ENCODE measurements at regions not wholly inside any gene's neighbourhood (a gene's known extent, or its start where the extent isn't known, plus 50 kb on each side); places are given as distances from the start of the nearest gene placed in this dataset.
A peak's percentile ranks its signal among the peaks of the same experiment; 100 is the strongest.

DNA sequence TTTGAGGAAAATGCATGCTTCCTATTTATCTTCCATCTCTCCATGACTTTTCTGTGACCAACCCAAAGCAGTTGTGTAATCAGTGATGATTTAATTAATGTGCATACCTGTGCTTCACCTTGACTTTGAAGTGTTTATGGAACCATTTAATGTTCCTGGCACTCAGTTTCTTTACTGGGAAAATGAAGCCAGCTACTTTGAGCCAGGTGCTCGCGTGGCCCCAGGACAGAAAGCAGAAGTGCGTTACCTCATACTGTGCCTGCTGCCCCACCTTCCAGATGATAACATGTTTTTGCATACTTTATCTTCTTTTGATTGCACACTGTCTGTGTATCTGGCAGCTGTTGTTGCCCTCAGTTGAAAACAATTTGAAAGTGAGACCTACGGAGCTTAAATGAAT is 61.3 kb downstream of the PMAIP1 start:
- no peak overlapping the region for H3K4me3 ChIP-seq (ENCODE audit: low read depth, low read length)
- no peak for DNase-seq (ENCODE audit: low read depth)
- TF ChIP-seq, protein P1, sequence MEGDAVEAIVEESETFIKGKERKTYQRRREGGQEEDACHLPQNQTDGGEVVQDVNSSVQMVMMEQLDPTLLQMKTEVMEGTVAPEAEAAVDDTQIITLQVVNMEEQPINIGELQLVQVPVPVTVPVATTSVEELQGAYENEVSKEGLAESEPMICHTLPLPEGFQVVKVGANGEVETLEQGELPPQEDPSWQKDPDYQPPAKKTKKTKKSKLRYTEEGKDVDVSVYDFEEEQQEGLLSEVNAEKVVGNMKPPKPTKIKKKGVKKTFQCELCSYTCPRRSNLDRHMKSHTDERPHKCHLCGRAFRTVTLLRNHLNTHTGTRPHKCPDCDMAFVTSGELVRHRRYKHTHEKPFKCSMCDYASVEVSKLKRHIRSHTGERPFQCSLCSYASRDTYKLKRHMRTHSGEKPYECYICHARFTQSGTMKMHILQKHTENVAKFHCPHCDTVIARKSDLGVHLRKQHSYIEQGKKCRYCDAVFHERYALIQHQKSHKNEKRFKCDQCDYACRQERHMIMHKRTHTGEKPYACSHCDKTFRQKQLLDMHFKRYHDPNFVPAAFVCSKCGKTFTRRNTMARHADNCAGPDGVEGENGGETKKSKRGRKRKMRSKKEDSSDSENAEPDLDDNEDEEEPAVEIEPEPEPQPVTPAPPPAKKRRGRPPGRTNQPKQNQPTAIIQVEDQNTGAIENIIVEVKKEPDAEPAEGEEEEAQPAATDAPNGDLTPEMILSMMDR (IDR thresholded peaks at IDR 0.05; ENCODE audit: insufficient read depth, low read length): no peak

DNA sequence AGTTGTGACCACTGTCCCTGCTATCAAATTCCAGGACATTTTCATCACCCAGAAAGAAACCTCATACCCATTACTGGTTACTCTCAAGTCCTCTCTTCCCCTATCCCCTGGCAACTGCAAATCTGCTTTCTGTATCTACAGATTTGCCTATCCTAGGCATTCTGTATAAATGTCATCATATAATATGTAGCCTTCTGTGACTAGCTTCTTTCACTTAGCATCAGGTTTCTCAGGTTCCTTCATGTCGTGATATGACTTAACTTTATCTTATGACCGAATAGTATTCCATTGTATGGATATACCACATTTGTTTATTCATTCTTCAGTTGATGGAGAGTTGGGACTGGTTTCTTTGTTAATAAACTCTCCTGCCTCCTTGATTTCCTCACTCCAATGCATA is 60.5 kb downstream of the PMAIP1 start:
- DNase-seq (ENCODE audit: low read depth): no peak

DNA sequence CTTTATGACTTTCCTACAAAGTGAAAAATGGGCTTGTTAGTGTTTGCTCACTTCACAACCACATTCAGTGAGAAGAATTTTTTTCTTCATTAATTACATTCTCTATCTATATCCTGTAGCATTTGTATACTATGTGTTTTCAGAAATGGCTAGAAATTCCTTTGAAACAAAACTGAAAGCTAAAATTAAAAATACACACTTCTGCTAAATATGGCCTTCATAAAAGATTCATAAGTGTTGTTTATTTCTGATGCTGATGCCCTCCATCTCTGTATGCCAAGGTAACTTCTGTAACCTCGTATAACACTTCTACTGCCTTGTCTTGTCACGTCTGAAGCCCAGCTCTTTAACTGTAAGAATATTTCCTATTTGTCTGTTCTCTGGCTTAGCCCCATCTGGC is 59.8 kb downstream of the PMAIP1 start:
- DNase-seq (ENCODE audit: low read depth): no peak
- TF ChIP-seq, protein P1 (IDR thresholded peaks at IDR 0.05; ENCODE audit: insufficient read depth, low read length): no peak

More for the DNA sequence above, 60.5 kb downstream of the PMAIP1 start:
- TF ChIP-seq, protein P1 (IDR thresholded peaks at IDR 0.05; ENCODE audit: insufficient read depth, low read length): no peak
- no peak overlapping the region for H3K4me3 ChIP-seq (ENCODE audit: low read depth, low read length)

DNA sequence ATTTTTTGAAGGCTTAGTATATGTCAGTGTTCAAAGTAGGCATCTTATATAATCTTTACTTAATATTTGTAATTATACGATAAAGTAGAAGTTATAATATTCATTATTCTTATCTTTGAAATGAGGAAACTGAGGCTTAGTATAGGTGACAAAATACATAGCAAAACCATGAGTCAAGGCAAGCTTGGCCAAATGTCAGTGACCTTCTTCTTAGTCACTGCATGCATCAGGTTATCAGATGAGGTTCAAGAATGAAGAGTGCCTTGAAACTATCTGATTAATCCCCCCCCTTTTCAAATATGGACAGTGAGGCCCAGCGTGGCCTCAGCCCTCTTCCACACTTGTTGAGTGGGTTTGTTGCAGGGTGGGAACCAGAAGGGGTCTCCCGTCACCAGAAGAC is 59.3 kb downstream of the PMAIP1 start:
- TF ChIP-seq, protein P1 (IDR thresholded peaks at IDR 0.05; ENCODE audit: insufficient read depth, low read length): no peak
- no peak overlapping the region for H3K4me3 ChIP-seq (ENCODE audit: low read depth, low read length)
- no peak for DNase-seq (ENCODE audit: low read depth)

More for the DNA sequence above, 59.8 kb downstream of the PMAIP1 start:
- H3K4me3 ChIP-seq (ENCODE audit: low read depth, low read length): no peak overlapping the region

DNA sequence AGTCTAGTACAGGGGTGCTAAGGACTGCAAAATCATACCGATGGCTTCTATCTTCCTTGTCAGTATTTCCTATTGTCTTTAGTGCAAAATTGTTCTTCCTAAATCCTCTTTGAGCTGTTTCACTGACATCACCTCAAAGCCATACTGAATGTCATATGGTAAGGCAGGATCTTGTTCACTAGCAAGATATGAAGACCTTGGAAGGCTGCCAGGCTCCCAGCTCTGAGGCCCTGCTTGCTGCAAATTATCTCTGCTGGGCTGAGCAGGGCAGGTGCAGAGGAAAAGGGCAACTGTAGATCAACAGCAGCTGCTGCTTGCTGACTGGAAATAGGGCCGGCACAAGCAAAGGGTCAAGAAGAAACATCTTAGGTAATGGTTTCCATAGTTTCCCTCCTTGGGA is 58.2 kb downstream of the PMAIP1 start:
- TF ChIP-seq, protein P1 (IDR thresholded peaks at IDR 0.05; ENCODE audit: insufficient read depth, low read length): no peak
- DNase-seq (ENCODE audit: low read depth): peak; percentile 52
- H3K4me3 ChIP-seq (ENCODE audit: low read depth, low read length): no peak overlapping the region

DNA sequence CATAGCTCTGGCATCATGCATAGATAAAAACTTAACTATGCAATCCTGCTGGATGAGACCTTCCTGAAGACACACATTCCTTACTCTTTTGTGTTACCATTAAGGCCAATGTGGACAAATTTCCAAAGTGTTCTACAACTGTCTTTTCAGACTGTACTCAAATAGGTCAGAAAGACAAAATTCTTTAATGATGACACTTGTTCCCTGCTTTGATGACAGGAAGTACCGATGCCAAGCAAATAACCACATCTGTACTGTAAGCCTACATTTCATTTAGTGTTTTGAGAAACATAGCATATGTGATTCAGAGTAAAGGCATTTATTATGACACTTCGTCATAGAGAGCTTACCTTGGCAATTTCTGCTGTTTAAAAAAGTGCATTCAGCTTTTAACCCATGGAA is 55.0 kb downstream of the PMAIP1 start:
- no peak overlapping the region for H3K4me3 ChIP-seq (ENCODE audit: low read depth, low read length)
- peak; percentile 51 for DNase-seq (ENCODE audit: low read depth)
- TF ChIP-seq, protein P1 (IDR thresholded peaks at IDR 0.05; ENCODE audit: insufficient read depth, low read length): no peak

DNA sequence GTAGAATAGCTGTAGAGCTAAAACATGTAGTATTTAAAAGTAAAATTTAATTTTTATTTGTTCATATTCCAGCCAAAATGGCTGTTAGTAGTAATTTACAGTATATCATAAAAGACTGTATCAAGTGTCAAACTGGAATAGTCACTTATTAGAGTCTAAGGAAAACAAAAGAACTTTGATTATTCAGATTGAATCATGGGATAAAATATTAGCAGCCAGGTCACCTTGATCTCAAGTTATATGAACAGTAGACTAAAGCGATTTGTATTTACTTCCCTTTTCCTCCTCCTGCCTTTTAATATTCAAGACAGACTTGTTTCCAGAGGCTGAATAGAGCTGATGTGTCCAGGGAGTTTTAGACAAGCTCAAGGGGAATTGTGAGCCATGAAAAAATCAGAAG is 54.4 kb downstream of the PMAIP1 start:
- TF ChIP-seq, protein P1 (IDR thresholded peaks at IDR 0.05; ENCODE audit: insufficient read depth, low read length): no peak
- no peak overlapping the region for H3K4me3 ChIP-seq (ENCODE audit: low read depth, low read length)
- DNase-seq (ENCODE audit: low read depth): no peak
